ENCODE measurements at regions not wholly inside any gene's neighbourhood (a gene's known extent, or its start where the extent isn't known, plus 50 kb on each side); places are given as distances from the start of the nearest gene placed in this dataset.

DNA sequence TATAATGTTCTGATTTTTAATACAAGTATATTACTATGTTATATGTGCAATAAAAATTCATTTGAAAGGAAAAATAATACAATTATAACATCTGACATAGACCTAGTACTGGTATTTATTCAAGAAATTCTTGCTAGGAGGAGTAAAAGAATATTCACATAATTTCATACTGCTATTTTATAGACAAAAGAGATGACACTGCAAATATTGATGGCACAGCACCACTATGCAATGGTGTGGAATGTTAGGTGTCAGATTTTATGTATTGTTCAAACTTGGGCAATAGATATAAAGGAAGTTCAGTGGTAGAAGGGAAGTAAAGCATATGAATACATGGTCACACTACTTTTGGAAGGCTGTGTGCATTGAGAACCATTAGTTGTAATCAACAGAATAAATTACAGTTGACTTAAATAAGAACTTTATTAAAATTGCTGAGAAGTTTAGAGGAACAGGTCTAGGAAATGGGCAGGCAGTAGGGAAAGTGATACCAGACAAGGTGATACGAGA lies 143.9 kb downstream of the OR2K2 start:
- no peaks in the 10 kb centered on the region for H3K9me3 ChIP-seq (ENCODE audit: low read length)
- H3K79me2 ChIP-seq (replicated peaks; ENCODE audit: insufficient read depth, low read length), result no peaks in the 10 kb centered on the region
- H3K27me3 ChIP-seq (ENCODE audit: insufficient read depth, low read depth, low read length), result no peaks in the 10 kb centered on the region
- no peak overlapping the region for H3K4me3 ChIP-seq (ENCODE audit: low read length)
- no peak overlapping the region for H2AFZ ChIP-seq (ENCODE audit: low read depth, low read length)
- no peak overlapping the region for H3K27ac ChIP-seq (ENCODE audit: low read length)
- no peaks in the 10 kb centered on the region for H4K20me1 ChIP-seq (ENCODE audit: insufficient read depth)
- no peak overlapping the region for H3K9ac ChIP-seq (ENCODE audit: low read length)
- H3K36me3 ChIP-seq (ENCODE audit: insufficient read depth, low read length), result no peaks in the 10 kb centered on the region
- no peaks in the 10 kb centered on the region for H3K9me2 ChIP-seq (ENCODE audit: insufficient read depth, low read length)
- TF ChIP-seq SMC3 (conservative IDR thresholded peaks at IDR 0.05; ENCODE audit: poor library complexity) (no peak), EP300 (conservative IDR thresholded peaks at IDR 0.05; ENCODE audit: poor library complexity, severe bottlenecking) (no peak), RAD21 (conservative IDR thresholded peaks at IDR 0.05) (no peak), POLR2AphosphoS5 (IDR thresholded peaks at IDR 0.05) (no peak), MXI1 (conservative IDR thresholded peaks at IDR 0.05; ENCODE audit: poor library complexity, severe bottlenecking) (no peak), EZH2 (IDR thresholded peaks at IDR 0.05; ENCODE audit: borderline replicate concordance, insufficient read depth, low read length, poor library complexity, severe bottlenecking) (no peak), TAF1 (IDR thresholded peaks at IDR 0.05; ENCODE audit: low read depth) (no peak)
- TF ChIP-seq, protein P1, sequence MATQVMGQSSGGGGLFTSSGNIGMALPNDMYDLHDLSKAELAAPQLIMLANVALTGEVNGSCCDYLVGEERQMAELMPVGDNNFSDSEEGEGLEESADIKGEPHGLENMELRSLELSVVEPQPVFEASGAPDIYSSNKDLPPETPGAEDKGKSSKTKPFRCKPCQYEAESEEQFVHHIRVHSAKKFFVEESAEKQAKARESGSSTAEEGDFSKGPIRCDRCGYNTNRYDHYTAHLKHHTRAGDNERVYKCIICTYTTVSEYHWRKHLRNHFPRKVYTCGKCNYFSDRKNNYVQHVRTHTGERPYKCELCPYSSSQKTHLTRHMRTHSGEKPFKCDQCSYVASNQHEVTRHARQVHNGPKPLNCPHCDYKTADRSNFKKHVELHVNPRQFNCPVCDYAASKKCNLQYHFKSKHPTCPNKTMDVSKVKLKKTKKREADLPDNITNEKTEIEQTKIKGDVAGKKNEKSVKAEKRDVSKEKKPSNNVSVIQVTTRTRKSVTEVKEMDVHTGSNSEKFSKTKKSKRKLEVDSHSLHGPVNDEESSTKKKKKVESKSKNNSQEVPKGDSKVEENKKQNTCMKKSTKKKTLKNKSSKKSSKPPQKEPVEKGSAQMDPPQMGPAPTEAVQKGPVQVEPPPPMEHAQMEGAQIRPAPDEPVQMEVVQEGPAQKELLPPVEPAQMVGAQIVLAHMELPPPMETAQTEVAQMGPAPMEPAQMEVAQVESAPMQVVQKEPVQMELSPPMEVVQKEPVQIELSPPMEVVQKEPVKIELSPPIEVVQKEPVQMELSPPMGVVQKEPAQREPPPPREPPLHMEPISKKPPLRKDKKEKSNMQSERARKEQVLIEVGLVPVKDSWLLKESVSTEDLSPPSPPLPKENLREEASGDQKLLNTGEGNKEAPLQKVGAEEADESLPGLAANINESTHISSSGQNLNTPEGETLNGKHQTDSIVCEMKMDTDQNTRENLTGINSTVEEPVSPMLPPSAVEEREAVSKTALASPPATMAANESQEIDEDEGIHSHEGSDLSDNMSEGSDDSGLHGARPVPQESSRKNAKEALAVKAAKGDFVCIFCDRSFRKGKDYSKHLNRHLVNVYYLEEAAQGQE (IDR thresholded peaks at IDR 0.05; ENCODE audit: borderline replicate concordance), result no peak
- TF ChIP-seq, protein P2, sequence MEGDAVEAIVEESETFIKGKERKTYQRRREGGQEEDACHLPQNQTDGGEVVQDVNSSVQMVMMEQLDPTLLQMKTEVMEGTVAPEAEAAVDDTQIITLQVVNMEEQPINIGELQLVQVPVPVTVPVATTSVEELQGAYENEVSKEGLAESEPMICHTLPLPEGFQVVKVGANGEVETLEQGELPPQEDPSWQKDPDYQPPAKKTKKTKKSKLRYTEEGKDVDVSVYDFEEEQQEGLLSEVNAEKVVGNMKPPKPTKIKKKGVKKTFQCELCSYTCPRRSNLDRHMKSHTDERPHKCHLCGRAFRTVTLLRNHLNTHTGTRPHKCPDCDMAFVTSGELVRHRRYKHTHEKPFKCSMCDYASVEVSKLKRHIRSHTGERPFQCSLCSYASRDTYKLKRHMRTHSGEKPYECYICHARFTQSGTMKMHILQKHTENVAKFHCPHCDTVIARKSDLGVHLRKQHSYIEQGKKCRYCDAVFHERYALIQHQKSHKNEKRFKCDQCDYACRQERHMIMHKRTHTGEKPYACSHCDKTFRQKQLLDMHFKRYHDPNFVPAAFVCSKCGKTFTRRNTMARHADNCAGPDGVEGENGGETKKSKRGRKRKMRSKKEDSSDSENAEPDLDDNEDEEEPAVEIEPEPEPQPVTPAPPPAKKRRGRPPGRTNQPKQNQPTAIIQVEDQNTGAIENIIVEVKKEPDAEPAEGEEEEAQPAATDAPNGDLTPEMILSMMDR (IDR thresholded peaks at IDR 0.05; ENCODE audit: poor library complexity, severe bottlenecking), result no peak
- no peaks in the 10 kb centered on the region for H3F3A ChIP-seq (ENCODE audit: insufficient read depth, low read length, poor library complexity, severe bottlenecking)
- H3K4me2 ChIP-seq (ENCODE audit: low read length), result no peak overlapping the region

DNA sequence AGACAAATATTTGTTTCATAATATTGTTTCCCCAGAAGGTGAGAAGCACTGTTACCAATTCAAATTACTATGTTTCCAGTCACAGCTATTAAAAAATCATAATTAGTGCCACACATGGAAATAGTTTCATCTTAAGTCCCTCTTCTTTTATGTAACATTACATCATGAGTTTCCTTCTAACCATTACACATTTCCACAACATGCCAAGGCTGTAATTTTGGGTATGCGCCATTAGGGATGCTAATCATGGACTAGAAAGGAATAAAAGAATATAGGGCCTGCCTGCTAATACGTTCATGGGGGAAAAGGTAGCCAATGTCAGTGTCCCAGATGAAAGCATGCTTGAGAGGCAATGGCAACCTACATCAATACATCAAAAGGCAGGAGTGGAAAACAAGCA lies 142.5 kb upstream of the LPAR1 start:
- Histone ChIP-seq H3K36me3 (ENCODE audit: insufficient read depth, low read length) (no peaks in the 10 kb centered on the region), H3K27ac (ENCODE audit: low read length) (no peak overlapping the region), H3K4me3 (ENCODE audit: low read length) (no peak overlapping the region), H3K9me3 (ENCODE audit: low read length) (no peaks in the 10 kb centered on the region), H4K20me1 (ENCODE audit: insufficient read depth) (no peaks in the 10 kb centered on the region), H3F3A (ENCODE audit: insufficient read depth, low read length, poor library complexity, severe bottlenecking) (no peaks in the 10 kb centered on the region), H3K79me2 (replicated peaks; ENCODE audit: insufficient read depth, low read length) (no peaks in the 10 kb centered on the region), H3K9me2 (ENCODE audit: insufficient read depth, low read length) (no peaks in the 10 kb centered on the region), H3K27me3 (ENCODE audit: insufficient read depth, low read depth, low read length) (no peaks in the 10 kb centered on the region), H3K4me2 (ENCODE audit: low read length) (no peak overlapping the region), H3K9ac (ENCODE audit: low read length) (no peak overlapping the region), H2AFZ (ENCODE audit: low read depth, low read length) (no peak overlapping the region)
- no peak for TF ChIP-seq SMC3 (conservative IDR thresholded peaks at IDR 0.05; ENCODE audit: poor library complexity)
- TF ChIP-seq, protein P1 (IDR thresholded peaks at IDR 0.05; ENCODE audit: borderline replicate concordance), result no peak

Data from neural cell (in vitro differentiated cells).